ENCODE measurements at regions not wholly inside any gene's neighbourhood (a gene's known extent, or its start where the extent isn't known, plus 50 kb on each side); places are given as distances from the start of the nearest gene placed in this dataset.

DNA sequence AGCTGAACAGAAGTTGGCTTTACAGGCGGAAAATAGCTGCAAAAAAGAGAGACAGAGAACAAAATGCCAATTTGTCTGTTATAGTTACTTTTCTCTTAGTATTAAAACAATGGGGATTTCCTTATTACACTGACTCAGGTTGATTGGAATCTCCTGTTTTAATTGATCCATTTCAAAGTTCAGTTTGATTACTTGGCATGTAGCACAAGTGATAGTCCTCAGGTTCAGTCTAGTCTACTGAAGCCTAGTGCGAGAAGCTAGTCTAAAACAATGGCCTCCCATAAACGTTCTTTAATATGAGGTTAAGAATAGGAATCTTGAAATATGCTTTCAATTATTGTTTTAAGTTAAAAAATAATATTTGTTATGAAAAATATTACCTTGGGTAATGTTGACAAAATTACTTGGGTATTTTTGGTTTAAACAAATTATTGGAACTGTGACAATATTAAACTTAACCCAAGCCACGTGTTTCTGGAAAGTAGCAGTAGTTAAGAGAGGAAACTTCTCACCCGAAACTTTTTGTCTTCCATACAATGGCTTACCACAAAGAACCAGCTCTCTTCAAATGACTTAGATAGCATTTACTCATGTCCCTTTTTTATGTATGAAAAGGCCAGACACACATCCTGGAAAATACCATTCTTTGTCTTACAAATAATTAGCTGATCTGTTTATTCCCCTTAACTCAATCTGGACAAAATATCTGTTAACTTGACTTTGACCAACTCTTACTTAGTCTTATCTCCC lies 1326.2 kb upstream of the TMEFF2 start:
- H3K4me1 ChIP-seq (ENCODE audit: insufficient read depth, low read length), result no peaks in the 10 kb centered on the region
- H3K4me3 Mint-ChIP-seq, result no peak overlapping the region
- H3K27me3 ChIP-seq (ENCODE audit: insufficient read depth, low read length, poor library complexity, severe bottlenecking), result no peaks in the 10 kb centered on the region
- CTCF ChIA-PET, result no interaction called here
- H3K36me3 ChIP-seq (ENCODE audit: insufficient read depth, low read length), result no peaks in the 10 kb centered on the region
- no peaks in the 10 kb centered on the region for H3K9me3 ChIP-seq (ENCODE audit: low read length)
- H3K27ac Mint-ChIP-seq, result no peak overlapping the region
- no peaks in the 10 kb centered on the region for H3K36me3 Mint-ChIP-seq
- POLR2A ChIA-PET, result no interaction called here
- no peak for DNase-seq
- peaks cover 0 to 14% (median 2%) of the 10 kb centered on the region in 5 donors for H3K9me3 Mint-ChIP-seq
- no peak overlapping the region for H3K4me3 ChIP-seq (ENCODE audit: low read length)
- no peaks in the 10 kb centered on the region for H3K4me1 Mint-ChIP-seq
- no peak overlapping the region for H3K27ac ChIP-seq (ENCODE audit: low read depth, low read length)
- no peaks in the 10 kb centered on the region for H3K27me3 Mint-ChIP-seq

- CTCF ChIA-PET, result no interaction called here
- DNase-seq, result no peak
- H3K4me1 Mint-ChIP-seq, result no peaks in the 10 kb centered on the region
- POLR2A ChIA-PET, result no interaction called here
- Histone ChIP-seq H3K27me3 (ENCODE audit: insufficient read depth, low read length, poor library complexity, severe bottlenecking) (no peaks in the 10 kb centered on the region), H3K4me1 (ENCODE audit: insufficient read depth, low read length) (no peaks in the 10 kb centered on the region), H3K4me3 (ENCODE audit: low read length) (no peak overlapping the region), H3K27ac (ENCODE audit: low read depth, low read length) (no peak overlapping the region), H3K36me3 (ENCODE audit: insufficient read depth, low read length) (no peaks in the 10 kb centered on the region), H3K9me3 (ENCODE audit: low read length) (no peaks in the 10 kb centered on the region)
- H3K36me3 Mint-ChIP-seq, result no peaks in the 10 kb centered on the region
- no peak overlapping the region for H3K4me3 Mint-ChIP-seq
- H3K9me3 Mint-ChIP-seq, result peaks cover 2 to 14% (median 2%) of the 10 kb centered on the region in 5 donors
- H3K27ac Mint-ChIP-seq, result no peak overlapping the region
- no peaks in the 10 kb centered on the region for H3K27me3 Mint-ChIP-seq
These were observed 1323.5 kb upstream of the TMEFF2 start for GRCh38 chr2:193518041-193518817.

DNA sequence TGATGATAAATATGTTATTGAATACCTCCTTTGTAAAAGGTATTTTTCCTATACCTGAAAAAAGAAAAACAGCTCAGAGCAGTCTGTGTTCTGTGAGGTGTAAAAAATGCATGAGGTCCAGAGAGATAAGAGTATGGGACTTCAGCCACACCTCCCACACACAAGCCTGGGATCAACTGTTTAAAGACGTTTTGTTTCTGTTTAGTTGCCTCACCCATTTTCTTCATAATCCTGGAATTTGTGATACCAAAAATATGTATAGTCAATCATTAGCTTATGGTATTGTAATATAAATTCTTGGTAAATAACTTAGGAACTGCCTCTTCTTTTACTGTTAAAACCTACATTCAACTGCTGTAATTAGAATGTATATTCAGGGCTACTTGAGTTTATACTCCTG lies 1322.9 kb upstream of the TMEFF2 start:
- Mint-ChIP-seq H3K4me3 (no peak overlapping the region), H3K9me3 (peaks cover 2 to 14% (median 2%) of the 10 kb centered on the region in 5 donors), H3K27me3 (no peaks in the 10 kb centered on the region), H3K36me3 (no peaks in the 10 kb centered on the region), H3K4me1 (no peaks in the 10 kb centered on the region), H3K27ac (no peak overlapping the region)
- Histone ChIP-seq H3K27ac (ENCODE audit: low read depth, low read length) (no peak overlapping the region), H3K27me3 (ENCODE audit: insufficient read depth, low read length, poor library complexity, severe bottlenecking) (no peaks in the 10 kb centered on the region), H3K4me1 (ENCODE audit: insufficient read depth, low read length) (no peaks in the 10 kb centered on the region), H3K4me3 (ENCODE audit: low read length) (no peak overlapping the region), H3K9me3 (ENCODE audit: low read length) (no peaks in the 10 kb centered on the region), H3K36me3 (ENCODE audit: insufficient read depth, low read length) (no peaks in the 10 kb centered on the region)
- no peak for DNase-seq
- ChIA-PET POLR2A (no interaction called here), CTCF (no interaction called here)

- Mint-ChIP-seq H3K4me1 (no peaks in the 10 kb centered on the region), H3K27ac (no peak overlapping the region), H3K9me3 (peaks cover 0 to 2% (median 0%) of the 10 kb centered on the region in 5 donors), H3K36me3 (no peaks in the 10 kb centered on the region), H3K4me3 (no peak overlapping the region), H3K27me3 (peaks cover 0 to 2% of the 10 kb centered on the region in 2 donors)
- DNase-seq, result no peak
- Histone ChIP-seq H3K4me1 (ENCODE audit: insufficient read depth, low read length) (no peaks in the 10 kb centered on the region), H3K36me3 (ENCODE audit: insufficient read depth, low read length) (no peaks in the 10 kb centered on the region), H3K27me3 (ENCODE audit: insufficient read depth, low read length, poor library complexity, severe bottlenecking) (no peaks in the 10 kb centered on the region), H3K4me3 (ENCODE audit: low read length) (no peak overlapping the region), H3K9me3 (ENCODE audit: low read length) (no peaks in the 10 kb centered on the region), H3K27ac (ENCODE audit: low read depth, low read length) (no peak overlapping the region)
- ChIA-PET CTCF (no interaction called here), POLR2A (no interaction called here)
These were observed 1311.3 kb upstream of the TMEFF2 start for GRCh38 chr2:193506035-193506434.

DNA sequence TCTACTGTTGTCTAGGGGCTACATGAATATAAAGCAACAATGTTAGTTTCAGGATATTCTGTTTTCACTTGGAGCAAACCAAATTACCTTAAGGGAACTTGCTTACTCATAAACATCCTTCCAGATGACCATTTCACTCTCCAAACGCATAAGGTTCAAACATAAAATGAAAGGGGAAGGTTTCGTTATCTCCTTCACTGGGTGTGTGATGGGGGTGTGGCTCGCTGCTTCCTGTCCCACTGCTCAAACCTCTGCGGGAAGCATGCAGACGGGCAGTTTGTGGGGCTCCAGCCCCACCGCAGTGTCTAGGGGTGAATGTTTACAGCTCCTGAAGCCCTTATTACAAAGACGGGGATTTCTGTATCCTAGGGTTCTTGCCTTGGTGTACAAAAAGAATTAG lies 1310.9 kb upstream of the TMEFF2 start:
- no peak overlapping the region for H3K4me3 Mint-ChIP-seq
- ChIA-PET CTCF (no interaction called here), POLR2A (no interaction called here)
- no peak for DNase-seq
- H3K36me3 Mint-ChIP-seq, result no peaks in the 10 kb centered on the region
- H3K9me3 Mint-ChIP-seq, result peaks cover 0 to 2% (median 0%) of the 10 kb centered on the region in 5 donors
- no peak overlapping the region for H3K27ac Mint-ChIP-seq
- Histone ChIP-seq H3K4me1 (ENCODE audit: insufficient read depth, low read length) (no peaks in the 10 kb centered on the region), H3K4me3 (ENCODE audit: low read length) (no peak overlapping the region), H3K9me3 (ENCODE audit: low read length) (no peaks in the 10 kb centered on the region), H3K27me3 (ENCODE audit: insufficient read depth, low read length, poor library complexity, severe bottlenecking) (no peaks in the 10 kb centered on the region), H3K27ac (ENCODE audit: low read depth, low read length) (no peak overlapping the region), H3K36me3 (ENCODE audit: insufficient read depth, low read length) (no peaks in the 10 kb centered on the region)
- no peaks in the 10 kb centered on the region for H3K4me1 Mint-ChIP-seq
- H3K27me3 Mint-ChIP-seq, result peaks cover 0 to 2% of the 10 kb centered on the region in 2 donors

- peaks cover 0 to 2% (median 0%) of the 10 kb centered on the region in 5 donors for H3K9me3 Mint-ChIP-seq
- Histone ChIP-seq H3K4me3 (ENCODE audit: low read length) (no peak overlapping the region), H3K27me3 (ENCODE audit: insufficient read depth, low read length, poor library complexity, severe bottlenecking) (no peaks in the 10 kb centered on the region), H3K9me3 (ENCODE audit: low read length) (no peaks in the 10 kb centered on the region), H3K27ac (ENCODE audit: low read depth, low read length) (no peak overlapping the region), H3K4me1 (ENCODE audit: insufficient read depth, low read length) (no peaks in the 10 kb centered on the region), H3K36me3 (ENCODE audit: insufficient read depth, low read length) (no peaks in the 10 kb centered on the region)
- DNase-seq, result no peak
- H3K4me1 Mint-ChIP-seq, result no peaks in the 10 kb centered on the region
- peak overlapping the region in 1 of 7 donors; percentile 71 for H3K4me3 Mint-ChIP-seq
- no peaks in the 10 kb centered on the region for H3K36me3 Mint-ChIP-seq
- ChIA-PET CTCF (no interaction called here), POLR2A (no interaction called here)
- no peaks in the 10 kb centered on the region for H3K27me3 Mint-ChIP-seq
- no peak overlapping the region for H3K27ac Mint-ChIP-seq
These were observed 1307.8 kb upstream of the TMEFF2 start for GRCh38 chr2:193502363-193503035.

DNA sequence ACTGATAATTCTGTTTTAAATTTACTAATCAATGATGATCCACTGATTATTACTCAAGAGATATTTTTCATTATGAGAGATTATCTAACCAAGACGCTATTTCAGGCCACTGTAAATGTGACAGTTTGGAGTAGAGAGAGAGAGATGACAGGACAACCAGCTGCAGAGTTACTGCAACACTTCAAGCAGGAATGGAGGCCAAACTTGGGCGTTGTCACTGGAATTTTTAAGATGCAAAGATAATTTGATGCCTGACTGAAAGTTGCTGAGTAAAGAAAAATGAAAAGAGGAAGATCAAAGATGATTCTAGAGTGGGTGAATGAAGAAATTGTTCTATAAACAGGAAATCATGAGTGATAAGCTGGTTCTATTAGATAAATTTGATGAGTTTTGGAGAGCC lies 1302.1 kb upstream of the TMEFF2 start:
- H3K4me1 ChIP-seq (ENCODE audit: insufficient read depth, low read length), result no peaks in the 10 kb centered on the region
- no peak for DNase-seq
- no peaks in the 10 kb centered on the region for H3K36me3 Mint-ChIP-seq
- ChIA-PET CTCF (no interaction called here), POLR2A (no interaction called here)
- H3K9me3 Mint-ChIP-seq, result peaks cover 0 to 2% (median 0%) of the 10 kb centered on the region in 5 donors
- H3K27me3 ChIP-seq (ENCODE audit: insufficient read depth, low read length, poor library complexity, severe bottlenecking), result no peaks in the 10 kb centered on the region
- no peak overlapping the region for H3K4me3 ChIP-seq (ENCODE audit: low read length)
- no peaks in the 10 kb centered on the region for H3K9me3 ChIP-seq (ENCODE audit: low read length)
- no peak overlapping the region for H3K27ac ChIP-seq (ENCODE audit: low read depth, low read length)
- H3K36me3 ChIP-seq (ENCODE audit: insufficient read depth, low read length), result no peaks in the 10 kb centered on the region
- H3K4me3 Mint-ChIP-seq, result no peak overlapping the region
- H3K27me3 Mint-ChIP-seq, result no peaks in the 10 kb centered on the region
- H3K27ac Mint-ChIP-seq, result no peak overlapping the region
- no peaks in the 10 kb centered on the region for H3K4me1 Mint-ChIP-seq

- no peaks in the 10 kb centered on the region for H3K27me3 Mint-ChIP-seq
- POLR2A ChIA-PET, result interaction anchor here (0.6 kb wide), 1 partner anchor 58 kb away, joined by 10 read pairs; no protein-coding TSS in a partner anchor
- DNase-seq, result no peak
- no peaks in the 10 kb centered on the region for H3K27me3 ChIP-seq (ENCODE audit: insufficient read depth, low read length, poor library complexity, severe bottlenecking)
- no peak overlapping the region for H3K27ac Mint-ChIP-seq
- H3K36me3 ChIP-seq (ENCODE audit: insufficient read depth, low read length), result no peaks in the 10 kb centered on the region
- H3K4me3 ChIP-seq (ENCODE audit: low read length), result no peak overlapping the region
- H3K9me3 Mint-ChIP-seq, result peaks cover 0 to 6% (median 0%) of the 10 kb centered on the region in 5 donors
- peak overlapping the region in 4 of 7 donors; percentile 10 to 61 (median 34) for H3K4me3 Mint-ChIP-seq
- H3K27ac ChIP-seq (ENCODE audit: low read depth, low read length), result no peak overlapping the region
- CTCF ChIA-PET, result no interaction called here
- peaks cover 0 to 5% (median 4%) of the 10 kb centered on the region in 3 donors for H3K4me1 Mint-ChIP-seq
- H3K36me3 Mint-ChIP-seq, result no peaks in the 10 kb centered on the region
- no peaks in the 10 kb centered on the region for H3K4me1 ChIP-seq (ENCODE audit: insufficient read depth, low read length)
- peaks cover 3% of the 10 kb centered on the region for H3K9me3 ChIP-seq (ENCODE audit: low read length)
These were observed 1287.8 kb upstream of the TMEFF2 start for GRCh38 chr2:193482557-193482956.
